HG02840 (cell line): ENCODE measurements at regions not wholly inside any gene's neighbourhood (a gene's known extent, or its start where the extent isn't known, plus 50 kb on each side); places are given as distances from the start of the nearest gene placed in this dataset.

Source experiments
- ATAC-seq: cut with Tn5 transposase; IDR thresholded peaks from one replicate; pipeline ENCODE4 v1.9.1; 2021; ENCODE audit warnings: mild to moderate bottlenecking, moderate library complexity, moderate number of reproducible peaks; ENCODE audit not compliant: unreplicated experiment, low FRiP score

GRCh38 chr5:173716058-173716682 lies 99.7 kb upstream of the BOD1 start:
- no peak for ATAC-seq

- no peak for ATAC-seq
These were observed 101.5 kb upstream of the BOD1 start for GRCh38 chr5:173717959-173718358.

DNA sequence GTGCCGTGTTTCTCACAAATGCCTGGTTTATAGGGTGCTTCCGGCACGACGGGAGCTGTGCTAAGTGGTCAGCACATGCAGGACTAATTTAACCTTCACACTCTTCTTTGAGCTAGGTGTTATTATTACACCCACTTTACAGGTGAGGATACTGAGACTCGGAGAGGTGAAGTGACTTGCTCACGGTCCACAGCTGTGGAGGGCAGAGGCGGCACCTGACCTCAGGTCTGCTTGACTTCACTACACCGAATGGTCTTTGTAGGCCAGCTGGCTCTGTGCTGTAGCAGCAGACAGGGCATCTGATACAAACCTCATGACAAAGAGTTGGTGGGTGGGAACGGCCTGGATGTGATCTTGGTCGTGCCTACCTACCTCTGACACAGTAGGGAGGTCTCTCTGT lies 102.0 kb upstream of the BOD1 start:
- ATAC-seq: no peak

- no peak for ATAC-seq
These were observed 103.3 kb upstream of the BOD1 start for GRCh38 chr5:173719731-173720082.

DNA sequence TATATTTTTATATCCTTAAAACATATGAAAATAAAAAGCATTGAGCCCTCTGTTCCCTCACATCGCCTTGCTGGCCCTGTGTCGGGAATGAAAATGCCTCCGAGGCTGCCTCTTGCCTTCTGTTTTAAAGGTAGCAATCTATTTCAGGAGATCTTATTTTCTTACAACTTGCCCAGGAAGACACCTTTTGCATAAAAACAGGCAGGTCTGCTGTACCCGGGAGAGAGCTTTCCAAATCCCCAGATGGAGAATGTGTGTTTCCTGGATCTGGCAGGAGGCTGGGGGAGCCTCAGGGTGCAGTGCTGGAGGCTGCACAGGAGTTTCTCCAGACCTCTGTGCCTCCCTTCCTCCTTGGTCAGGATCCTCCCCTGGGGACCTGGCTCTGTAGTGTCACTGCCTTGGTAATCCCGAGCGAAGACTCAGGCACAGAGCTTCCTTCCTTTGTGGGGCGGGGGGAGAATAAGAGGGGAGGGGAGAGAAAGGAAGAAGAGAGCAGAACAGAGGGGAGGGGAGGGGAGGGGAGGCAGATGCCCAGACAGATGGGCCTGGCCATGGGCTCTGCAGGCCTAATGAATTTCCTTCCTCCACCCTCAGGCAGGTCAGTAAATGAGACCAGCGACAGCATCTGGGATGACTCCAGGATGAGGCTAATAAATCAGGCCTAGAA lies 104.0 kb upstream of the BOD1 start:
- no peak for ATAC-seq

DNA sequence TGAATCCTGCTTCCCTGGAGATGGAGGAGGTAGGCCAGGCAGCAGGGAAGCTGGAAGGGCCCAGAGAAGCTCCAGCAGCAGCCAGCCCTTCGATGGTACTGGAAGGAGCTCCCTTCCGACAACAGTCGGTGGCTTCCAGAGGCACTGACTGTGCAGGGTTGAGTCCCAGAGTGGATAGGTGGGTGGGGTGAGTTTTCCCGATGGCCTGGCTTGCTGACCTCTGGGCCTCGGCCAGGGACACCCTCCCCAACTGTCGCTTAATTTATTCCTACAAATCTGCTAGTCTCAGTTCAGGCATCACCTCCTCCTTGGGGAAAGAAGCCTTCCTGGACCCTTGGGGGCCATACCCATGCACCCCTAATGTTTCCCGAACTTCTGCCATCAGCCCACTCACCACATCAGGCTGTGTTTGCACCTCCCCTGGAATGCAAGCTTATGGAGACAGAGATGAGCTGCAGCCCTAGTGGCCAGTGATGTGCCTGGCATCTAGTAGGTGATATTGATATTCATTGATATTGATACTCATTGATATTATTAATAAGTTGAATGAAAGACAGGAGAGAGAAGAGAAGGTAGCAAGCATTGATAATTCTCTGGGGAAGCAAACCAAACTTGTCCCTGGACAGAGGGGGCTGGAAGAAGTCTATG lies 104.6 kb upstream of the BOD1 start:
- no peak for ATAC-seq

DNA sequence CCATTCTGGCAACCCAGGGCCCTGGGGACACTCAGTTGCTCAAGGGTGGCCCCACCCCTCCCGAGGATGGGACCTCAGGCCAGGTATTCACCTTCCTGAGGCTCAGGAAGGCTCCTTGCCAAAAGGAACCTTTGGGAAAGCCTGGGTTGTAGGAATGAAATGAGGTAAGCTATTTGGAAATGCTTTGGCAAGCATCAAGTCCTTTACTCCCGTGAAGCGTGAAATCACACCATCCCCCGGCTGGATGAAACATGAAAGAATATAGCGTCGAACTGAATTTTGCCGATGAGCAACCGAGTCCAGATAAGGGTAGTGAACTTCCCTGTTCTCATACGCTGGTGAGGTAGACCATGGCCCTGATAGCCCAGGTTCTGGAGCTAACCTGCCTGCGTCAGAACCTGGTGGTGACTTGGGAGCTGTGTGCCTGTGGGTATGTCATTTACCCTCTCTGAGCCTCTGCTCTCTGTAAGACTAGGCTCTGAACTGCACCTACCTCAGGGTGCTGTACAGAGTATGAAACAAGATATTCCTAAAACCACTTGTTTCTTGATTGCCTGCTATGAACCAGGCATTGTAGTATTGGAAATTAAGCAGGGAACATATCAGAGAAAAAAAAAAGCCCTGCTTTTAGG lies 105.3 kb upstream of the BOD1 start:
- no peak for ATAC-seq

GRCh38 chr5:173726846-173727557 lies 110.6 kb upstream of the BOD1 start:
- no peak for ATAC-seq

GRCh38 chr5:173727839-173728778 lies 111.7 kb upstream of the BOD1 start:
- no peak for ATAC-seq

- no peak for ATAC-seq
These were observed 112.8 kb upstream of the BOD1 start for GRCh38 chr5:173729079-173729765.

- no peak for ATAC-seq
These were observed 114.3 kb upstream of the BOD1 start for GRCh38 chr5:173730632-173731298.

DNA sequence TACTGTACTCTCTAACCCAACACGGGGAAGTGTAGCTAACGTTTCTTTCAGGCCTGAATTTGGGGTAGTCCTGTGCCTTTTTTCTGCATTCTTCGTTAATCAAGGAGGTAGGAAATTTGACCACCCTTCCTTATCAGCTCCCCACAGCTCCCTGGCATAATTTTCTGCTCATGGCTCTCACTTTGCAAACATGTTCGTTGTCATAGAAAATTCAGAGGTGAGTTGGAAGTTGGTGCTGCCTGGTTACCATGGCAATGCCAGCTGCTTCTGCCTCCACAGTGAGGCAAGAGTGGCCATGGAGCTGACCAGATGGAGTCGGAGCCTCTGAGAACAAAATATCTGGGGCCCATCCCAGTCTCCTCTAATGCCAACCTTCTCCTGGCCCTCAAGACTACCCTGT lies 116.6 kb upstream of the BOD1 start:
- no peak for ATAC-seq

DNA sequence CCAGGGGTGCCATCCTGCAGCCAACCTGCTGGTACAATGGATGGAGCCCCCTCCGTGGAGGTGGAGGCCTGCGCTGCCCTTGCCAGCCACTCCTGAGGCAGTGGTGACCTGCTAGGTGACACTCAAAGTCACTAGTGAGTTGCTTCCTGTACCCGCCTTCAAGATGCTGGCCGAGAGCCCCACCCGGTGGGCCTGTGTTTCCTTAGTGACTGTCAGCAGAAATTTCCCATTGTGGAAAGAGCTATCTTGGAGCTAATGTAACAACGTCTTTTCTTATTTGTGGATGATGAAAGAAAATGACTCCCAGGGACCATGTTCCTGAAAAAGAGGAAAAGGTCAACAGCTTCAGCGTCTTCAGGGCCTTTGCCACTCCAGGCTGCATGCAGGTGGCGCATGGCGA lies 117.0 kb upstream of the BOD1 start:
- no peak for ATAC-seq

DNA sequence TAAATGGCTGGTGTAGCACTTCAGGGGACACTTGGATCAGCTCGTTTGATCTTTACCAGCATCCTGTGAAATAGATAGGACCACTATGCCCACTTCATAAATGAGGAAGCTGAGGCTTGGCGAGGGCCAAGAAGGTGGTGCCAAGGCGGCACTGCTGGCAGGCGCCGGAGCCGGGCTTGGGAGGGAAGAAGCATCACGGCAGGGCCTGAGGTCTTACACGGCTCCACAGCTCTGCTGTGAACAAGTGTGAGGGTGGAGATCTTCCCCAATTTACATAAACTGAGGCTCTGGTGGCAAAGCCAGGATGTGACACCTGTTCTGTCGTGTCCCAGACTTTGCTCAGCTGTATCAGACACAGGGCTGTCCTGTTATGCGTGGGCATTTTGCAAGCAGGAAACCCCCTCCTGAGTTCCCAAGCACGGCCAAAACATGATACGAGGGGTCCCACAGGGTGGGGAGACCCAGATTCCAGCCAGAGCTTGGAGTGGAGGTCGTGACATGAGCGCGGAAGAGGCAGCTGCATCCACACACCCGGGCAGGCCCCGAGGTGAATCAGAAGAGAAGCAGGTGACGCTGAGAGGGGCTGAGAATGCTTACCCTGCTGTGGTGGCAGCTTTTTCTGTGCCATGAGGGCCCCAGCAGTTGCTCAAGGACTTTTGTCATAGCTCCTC lies 117.5 kb upstream of the BOD1 start:
- ATAC-seq: peak; percentile 68

GRCh38 chr5:173734716-173735115 lies 118.3 kb upstream of the BOD1 start:
- no peak for ATAC-seq

- no peak for ATAC-seq
These were observed 118.7 kb upstream of the BOD1 start for GRCh38 chr5:173735184-173735583.

- ATAC-seq: no peak
These were observed 119.2 kb upstream of the BOD1 start for GRCh38 chr5:173735691-173736090.

DNA sequence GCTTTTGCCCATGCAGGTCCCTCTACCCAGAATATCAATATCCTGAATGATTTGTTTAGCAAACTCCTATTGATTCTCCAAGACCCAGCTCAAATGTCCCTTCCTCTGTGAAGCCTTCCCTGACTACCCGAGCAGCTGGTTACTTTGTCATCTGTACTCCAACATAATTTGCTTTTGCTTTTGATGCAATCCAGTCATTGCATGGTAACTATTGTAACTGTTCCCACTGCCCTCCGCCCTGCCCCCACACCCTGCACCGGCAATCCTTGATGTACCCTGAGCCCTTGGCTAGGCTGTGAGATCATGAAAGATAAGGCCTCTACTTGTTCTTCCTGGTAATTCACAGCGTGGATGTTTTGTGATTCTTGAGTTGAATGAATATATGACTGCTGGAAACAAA lies 119.9 kb upstream of the BOD1 start:
- ATAC-seq: no peak
